ENCODE measurements at regions not wholly inside any gene's neighbourhood (a gene's known extent, or its start where the extent isn't known, plus 50 kb on each side); places are given as distances from the start of the nearest gene placed in this dataset.

DNA sequence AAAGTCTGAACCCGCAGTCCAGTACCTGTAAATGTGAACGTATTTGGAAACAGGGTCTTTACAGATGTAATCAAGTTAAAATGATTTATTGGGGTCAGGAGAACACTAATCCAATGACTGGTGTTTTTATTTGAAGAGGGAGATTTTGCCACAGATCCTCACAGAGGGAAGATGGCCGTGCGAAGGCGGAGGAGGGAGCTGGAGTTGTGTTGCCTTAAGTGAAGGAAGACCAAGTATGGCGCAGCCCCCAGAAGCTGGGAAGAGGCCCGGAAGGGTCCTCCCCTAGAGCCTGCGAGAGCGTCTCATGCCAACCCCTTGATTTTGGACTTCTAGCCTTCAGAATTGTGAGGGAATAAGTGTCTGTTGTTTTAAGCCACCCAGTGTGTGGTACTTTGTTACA lies 102.8 kb upstream of the NUDT4 start:
- TF ChIP-seq POLR2A (IDR thresholded peaks at IDR 0.05): no peak
- TF ChIP-seq, protein P1, sequence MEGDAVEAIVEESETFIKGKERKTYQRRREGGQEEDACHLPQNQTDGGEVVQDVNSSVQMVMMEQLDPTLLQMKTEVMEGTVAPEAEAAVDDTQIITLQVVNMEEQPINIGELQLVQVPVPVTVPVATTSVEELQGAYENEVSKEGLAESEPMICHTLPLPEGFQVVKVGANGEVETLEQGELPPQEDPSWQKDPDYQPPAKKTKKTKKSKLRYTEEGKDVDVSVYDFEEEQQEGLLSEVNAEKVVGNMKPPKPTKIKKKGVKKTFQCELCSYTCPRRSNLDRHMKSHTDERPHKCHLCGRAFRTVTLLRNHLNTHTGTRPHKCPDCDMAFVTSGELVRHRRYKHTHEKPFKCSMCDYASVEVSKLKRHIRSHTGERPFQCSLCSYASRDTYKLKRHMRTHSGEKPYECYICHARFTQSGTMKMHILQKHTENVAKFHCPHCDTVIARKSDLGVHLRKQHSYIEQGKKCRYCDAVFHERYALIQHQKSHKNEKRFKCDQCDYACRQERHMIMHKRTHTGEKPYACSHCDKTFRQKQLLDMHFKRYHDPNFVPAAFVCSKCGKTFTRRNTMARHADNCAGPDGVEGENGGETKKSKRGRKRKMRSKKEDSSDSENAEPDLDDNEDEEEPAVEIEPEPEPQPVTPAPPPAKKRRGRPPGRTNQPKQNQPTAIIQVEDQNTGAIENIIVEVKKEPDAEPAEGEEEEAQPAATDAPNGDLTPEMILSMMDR (IDR thresholded peaks at IDR 0.05 in 8 of 11, conservative IDR thresholded peaks at IDR 0.05 in 3 of 11): no peak

All from spleen (tissue), 7 donors.